Caco-2 (cell line): ENCODE measurements at regions not wholly inside any gene's neighbourhood (a gene's known extent, or its start where the extent isn't known, plus 50 kb on each side); places are given as distances from the start of the nearest gene placed in this dataset.
"Not testable (repeated sequence)": the region's sequence is repeated elsewhere in the genome, so short reads cannot be mapped to it uniquely, and the experiment has no call there.

Source experiments
- BruUV-seq: library from RNA; stranded (reverse); fragments of 400-500 nt; replicated peaks from 2 replicates; lab custom pipeline; 2021; lab: Mats Ljungman, UMichigan
- CTCF ChIA-PET: fragments of 300-600 bp; sonication (Branson Sonifier 250); formaldehyde crosslinking; loops from one replicate; lab custom pipeline; 2022; ENCODE audit warnings: antibody characterized with exemption; lab: Charles Lee
- POLR2A ChIA-PET: fragments of 300-600 bp; sonication (Branson Sonifier 250); formaldehyde crosslinking; loops from one replicate; lab custom pipeline; 2022; ENCODE audit warnings: antibody characterized with exemption; lab: Charles Lee
- DNase-seq, 2 experiments: peaks; one replicate each; pipeline versions ENCODE4 v3.0.0 to v3.0.0-alpha.2; 2020 to 2022
- H3K27me3 ChIP-seq: replicated peaks from 2 replicates; pipeline ENCODE4 v1.6.0; 2011; ENCODE audit warnings: low read length; ENCODE audit not compliant: control insufficient read depth, insufficient read depth
- H3K36me3 ChIP-seq: 2 replicates; pipeline ENCODE4 v1.5.1; 2011; ENCODE audit warnings: low read length; ENCODE audit not compliant: control insufficient read depth, insufficient read depth
- H3K4me1 ChIP-seq: fragments of 250-450 bp; sonication (Bioruptor Pico); 2 replicates; pipeline ENCODE4 v1.5.1; 2020; ENCODE audit warnings: mild to moderate bottlenecking
- H3K4me3 ChIP-seq: 2 replicates; pipeline ENCODE4 v1.5.1; 2011; ENCODE audit warnings: low read depth, mild to moderate bottlenecking, control low read depth, low read length
- H3K9me3 ChIP-seq: fragments of 250-450 bp; sonication (Bioruptor Pico); 2 replicates; pipeline ENCODE4 v1.5.1; 2020; ENCODE audit warnings: mild to moderate bottlenecking, moderate library complexity
- H3K27ac Mint-ChIP-seq: one replicate; pipeline ENCODE4 v1.8.0; 2022; ENCODE audit warnings: mixed read lengths; ENCODE audit not compliant: unreplicated experiment
- H3K27me3 Mint-ChIP-seq: one replicate; pipeline ENCODE4 v1.8.0; 2022; ENCODE audit warnings: mixed read lengths; ENCODE audit not compliant: insufficient read depth, unreplicated experiment
- H3K36me3 Mint-ChIP-seq: one replicate; pipeline ENCODE4 v1.8.0; 2022; ENCODE audit warnings: mild to moderate bottlenecking, mixed read lengths; ENCODE audit not compliant: insufficient read depth, unreplicated experiment
- H3K4me1 Mint-ChIP-seq: one replicate; pipeline ENCODE4 v1.8.0; 2022; ENCODE audit warnings: low read depth, mixed read lengths; ENCODE audit not compliant: unreplicated experiment
- H3K4me3 Mint-ChIP-seq: one replicate; pipeline ENCODE4 v1.8.0; 2022; ENCODE audit warnings: mild to moderate bottlenecking, moderate library complexity, mixed read lengths; ENCODE audit not compliant: unreplicated experiment
- H3K9me3 Mint-ChIP-seq: one replicate; pipeline ENCODE4 v1.8.0; 2022; ENCODE audit warnings: mixed read lengths; ENCODE audit not compliant: unreplicated experiment
- intact Hi-C: fragments of 100-400 bp; cut with micrococcal nuclease; formaldehyde crosslinking; loops from one replicate; pipeline ENCODE4 v1.10.0; 2022; ENCODE audit not compliant: unreplicated experiment
- TF ChIP-seq, protein P1 (sequence below), 2 experiments: fragments of 200-600 bp in 1 of 2; IDR thresholded peaks; 1 replicate in 1 of 2; 2 replicates in 1 of 2; pipeline versions ENCODE4 v1.5.1 to v1.8.0; 2011 to 2022; ENCODE audit warnings: antibody characterized with exemption in 1 of 2, control low read depth in 1 of 2, inconsistent platforms in 1 of 2, low read depth in 1 of 2, low read length in 1 of 2, mild to moderate bottlenecking in 1 of 2, moderate library complexity in 1 of 2; ENCODE audit not compliant: insufficient read depth in 1 of 2, severe bottlenecking in 1 of 2, unreplicated experiment in 1 of 2

DNA sequence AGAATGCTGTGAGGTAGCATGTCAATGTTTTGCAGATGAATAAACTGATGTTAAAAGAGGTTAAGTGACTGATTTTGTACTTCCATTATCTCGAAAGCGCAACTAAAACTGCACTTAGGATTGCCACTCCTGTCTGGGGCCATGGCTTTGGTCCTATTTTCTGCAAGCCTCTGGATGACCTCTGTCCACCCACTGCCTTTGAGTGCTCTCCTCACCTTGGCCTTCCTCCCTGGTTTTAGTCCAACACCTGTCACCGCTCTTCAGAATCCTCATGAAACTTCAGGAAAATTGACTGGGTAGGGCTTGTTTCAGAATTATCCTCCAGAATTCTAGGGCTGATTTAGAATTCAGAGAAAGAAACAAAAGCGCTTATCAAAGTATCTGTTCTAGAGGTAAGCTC is 51.1 kb upstream of the HNMT start:
- Histone ChIP-seq H3K36me3 (no peaks in the 10 kb centered on the region), H3K4me3 (no peak overlapping the region), H3K9me3 (no peaks in the 10 kb centered on the region), H3K4me1 (no peaks in the 10 kb centered on the region), H3K27me3 (no peaks in the 10 kb centered on the region)
- POLR2A ChIA-PET, result no interaction called here
- BruUV-seq, result no TSS peak
- CTCF ChIA-PET, result no interaction called here
- intact Hi-C loops, result loop anchor here (5.0 to 10.0 kb wide), 3 partner anchors 279 to 582 kb away; no protein-coding TSS in a partner anchor
- peaks cover 14% of the 10 kb centered on the region for H3K4me1 Mint-ChIP-seq
- DNase-seq, result no peak
- H3K36me3 Mint-ChIP-seq, result no peaks in the 10 kb centered on the region
- TF ChIP-seq, protein P1, sequence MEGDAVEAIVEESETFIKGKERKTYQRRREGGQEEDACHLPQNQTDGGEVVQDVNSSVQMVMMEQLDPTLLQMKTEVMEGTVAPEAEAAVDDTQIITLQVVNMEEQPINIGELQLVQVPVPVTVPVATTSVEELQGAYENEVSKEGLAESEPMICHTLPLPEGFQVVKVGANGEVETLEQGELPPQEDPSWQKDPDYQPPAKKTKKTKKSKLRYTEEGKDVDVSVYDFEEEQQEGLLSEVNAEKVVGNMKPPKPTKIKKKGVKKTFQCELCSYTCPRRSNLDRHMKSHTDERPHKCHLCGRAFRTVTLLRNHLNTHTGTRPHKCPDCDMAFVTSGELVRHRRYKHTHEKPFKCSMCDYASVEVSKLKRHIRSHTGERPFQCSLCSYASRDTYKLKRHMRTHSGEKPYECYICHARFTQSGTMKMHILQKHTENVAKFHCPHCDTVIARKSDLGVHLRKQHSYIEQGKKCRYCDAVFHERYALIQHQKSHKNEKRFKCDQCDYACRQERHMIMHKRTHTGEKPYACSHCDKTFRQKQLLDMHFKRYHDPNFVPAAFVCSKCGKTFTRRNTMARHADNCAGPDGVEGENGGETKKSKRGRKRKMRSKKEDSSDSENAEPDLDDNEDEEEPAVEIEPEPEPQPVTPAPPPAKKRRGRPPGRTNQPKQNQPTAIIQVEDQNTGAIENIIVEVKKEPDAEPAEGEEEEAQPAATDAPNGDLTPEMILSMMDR (IDR thresholded peaks at IDR 0.05; ENCODE audit: insufficient read depth in 1 of 2, low read depth in 1 of 2, low read length in 1 of 2, severe bottlenecking in 1 of 2, unreplicated experiment in 1 of 2), result no peak
- no peak overlapping the region for H3K27ac Mint-ChIP-seq
- no peak overlapping the region for H3K4me3 Mint-ChIP-seq
- H3K9me3 Mint-ChIP-seq, result no peaks in the 10 kb centered on the region
- no peaks in the 10 kb centered on the region for H3K27me3 Mint-ChIP-seq

DNA sequence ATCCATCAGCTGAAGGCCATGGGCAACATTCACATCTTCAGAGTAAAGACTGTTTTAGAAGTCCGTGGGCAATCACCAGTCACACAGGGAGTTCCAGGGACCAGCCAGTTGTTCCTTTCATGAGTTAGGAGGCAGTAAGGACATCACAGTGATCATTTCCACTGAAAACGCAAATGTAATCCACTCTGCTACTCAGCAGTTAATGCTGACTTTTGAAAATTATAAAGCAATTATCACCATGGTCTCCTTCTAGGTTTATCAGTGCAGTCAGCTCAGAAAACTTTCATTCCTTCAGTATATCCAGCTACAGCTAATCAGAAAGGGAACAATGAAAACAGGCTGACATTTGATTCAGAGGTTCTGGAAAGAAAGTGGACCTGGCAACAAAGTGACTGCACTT is 50.6 kb upstream of the HNMT start:
- H3K27me3 Mint-ChIP-seq, POLR2A ChIA-PET, H3K4me3 ChIP-seq, BruUV-seq, H3K27ac Mint-ChIP-seq, H3K4me1 ChIP-seq, H3K27me3 ChIP-seq, DNase-seq, H3K9me3 ChIP-seq, H3K36me3 ChIP-seq, H3K9me3 Mint-ChIP-seq, H3K36me3 Mint-ChIP-seq, H3K4me3 Mint-ChIP-seq: not testable (repeated sequence)
- H3K4me1 Mint-ChIP-seq, result peaks cover 14% of the 10 kb centered on the region
- intact Hi-C loops, result loop anchor here (5.0 to 10.0 kb wide), 3 partner anchors 279 to 581 kb away; no protein-coding TSS in a partner anchor
- CTCF ChIA-PET, result interaction anchor here (0.7 kb wide), 1 partner anchor 25 kb away, joined by 3 read pairs; no protein-coding TSS in a partner anchor
